IMR-90 (cell line): ENCODE measurements at regions not wholly inside any gene's neighbourhood (a gene's known extent, or its start where the extent isn't known, plus 50 kb on each side); places are given as distances from the start of the nearest gene placed in this dataset.

ENCODE experiments used
- ATAC-seq: fragments of 200-7000 bp; cut with Tn5 transposase; 2 replicates; pipeline ENCODE4 v1.9.1; 2020; ENCODE audit warnings: low read depth, mild to moderate bottlenecking, moderate library complexity
- BruUV-seq: library from RNA; stranded (reverse); fragments of 400-500 nt; replicated peaks from 2 replicates; lab custom pipeline; 2021; lab: Mats Ljungman, UMichigan
- CTCF ChIA-PET: fragments of 300-600 bp; formaldehyde crosslinking; extraction: SDS; loops from one replicate; lab custom pipeline; 2021; ENCODE audit warnings: antibody characterized with exemption; lab: Yijun Ruan, JAX
- POLR2A ChIA-PET: fragments of 300-600 bp; sonication (Branson Sonifier 250); formaldehyde crosslinking; loops from one replicate; lab custom pipeline; 2022; ENCODE audit warnings: antibody characterized with exemption; ENCODE audit not compliant: unreplicated experiment; lab: Charles Lee
- DNase-seq: peaks from one replicate; pipeline ENCODE4 v3.0.0; 2013
- H2AFZ ChIP-seq: replicated peaks from 2 replicates; pipeline ENCODE3; 2013; ENCODE audit warnings: low read length, mild to moderate bottlenecking; ENCODE audit not compliant: poor library complexity
- H2AK5ac ChIP-seq: 2 replicates; pipeline ENCODE4 v1.6.1; 2013; ENCODE audit warnings: low read depth, low read length, inconsistent platforms
- H2AK9ac ChIP-seq: replicated peaks from 2 replicates; pipeline ENCODE3; 2013; ENCODE audit warnings: mild to moderate bottlenecking, low read depth, low read length, moderate library complexity; ENCODE audit not compliant: poor library complexity
- H2BK120ac ChIP-seq: 2 replicates; pipeline ENCODE4 v1.6.1; 2013; ENCODE audit warnings: low read depth, low read length, inconsistent platforms
- H2BK15ac ChIP-seq: 3 replicates; pipeline ENCODE4 v1.6.1; 2013; ENCODE audit warnings: low read depth, low read length, inconsistent platforms
- H2BK20ac ChIP-seq: 2 replicates; pipeline ENCODE4 v1.6.1; 2013; ENCODE audit warnings: low read depth, mild to moderate bottlenecking, inconsistent platforms, low read length, moderate library complexity
- H2BK5ac ChIP-seq: 2 replicates; pipeline ENCODE4 v1.6.1; 2013; ENCODE audit warnings: mild to moderate bottlenecking, low read depth, low read length, inconsistent platforms; ENCODE audit not compliant: poor library complexity, severe bottlenecking
- H3K14ac ChIP-seq: replicated peaks from 2 replicates; pipeline ENCODE4 v1.6.1; 2013; ENCODE audit warnings: low read depth, low read length, inconsistent platforms
- H3K18ac ChIP-seq: 2 replicates; pipeline ENCODE4 v1.6.1; 2013; ENCODE audit warnings: low read depth, low read length, control low read depth
- H3K23ac ChIP-seq: 2 replicates; pipeline ENCODE4 v1.6.1; 2013; ENCODE audit warnings: low read depth, low read length, inconsistent platforms
- H3K27ac ChIP-seq: 2 replicates; pipeline ENCODE4 v1.5.1; 2013; ENCODE audit warnings: mild to moderate bottlenecking, control low read depth, low read length; ENCODE audit not compliant: insufficient read depth
- H3K27me3 ChIP-seq: 2 replicates; pipeline ENCODE4 v1.6.1; 2013; ENCODE audit warnings: low read length; ENCODE audit not compliant: control insufficient read depth, insufficient read depth
- H3K36me3 ChIP-seq: 2 replicates; pipeline ENCODE4 v1.6.1; 2013; ENCODE audit warnings: low read length, mixed read lengths; ENCODE audit not compliant: control insufficient read depth, insufficient read depth
- H3K4ac ChIP-seq: 2 replicates; pipeline ENCODE4 v1.6.1; 2013; ENCODE audit warnings: low read depth, low read length, inconsistent platforms
- H3K4me1 ChIP-seq: 2 replicates; pipeline ENCODE4 v1.6.1; 2013; ENCODE audit warnings: low read length, mixed read lengths; ENCODE audit not compliant: control insufficient read depth, insufficient read depth
- H3K4me2 ChIP-seq: 2 replicates; pipeline ENCODE4 v1.6.1; 2013; ENCODE audit warnings: low read depth, mild to moderate bottlenecking, control low read depth, low read length, moderate library complexity
- H3K4me3 ChIP-seq: 2 replicates; pipeline ENCODE4 v1.5.1; 2013; ENCODE audit warnings: low read depth, mild to moderate bottlenecking, control low read depth, low read length, moderate library complexity; ENCODE audit not compliant: insufficient read depth
- H3K56ac ChIP-seq: 2 replicates; pipeline ENCODE4 v1.6.1; 2013; ENCODE audit warnings: low read length, inconsistent platforms; ENCODE audit not compliant: insufficient read depth; ENCODE audit errors: extremely low read depth
- H3K79me1 ChIP-seq, 2 experiments: 2 replicates each; pipeline ENCODE4 v1.6.1; 2013; ENCODE audit warnings: low read length in 2 of 2, inconsistent platforms in 1 of 2, low read depth in 1 of 2
- H3K9ac ChIP-seq: 2 replicates; pipeline ENCODE4 v1.6.1; 2013; ENCODE audit warnings: low read depth, low read length, control low read depth
- H3K9me1 ChIP-seq: 2 replicates; pipeline ENCODE4 v1.6.1; 2013; ENCODE audit warnings: low read length, inconsistent platforms; ENCODE audit not compliant: insufficient read depth
- H3K9me3 ChIP-seq: 2 replicates; pipeline ENCODE4 v1.6.1; 2013; ENCODE audit warnings: low read length; ENCODE audit not compliant: control insufficient read depth, insufficient read depth
- H4K20me1 ChIP-seq: 2 replicates; pipeline ENCODE4 v1.6.1; 2013; ENCODE audit warnings: low read length, inconsistent platforms; ENCODE audit not compliant: insufficient read depth
- H4K5ac ChIP-seq: 2 replicates; pipeline ENCODE4 v1.6.1; 2013; ENCODE audit warnings: mild to moderate bottlenecking, low read depth, low read length, control low read depth
- H4K8ac ChIP-seq, 2 experiments: 2 replicates each; pipeline ENCODE4 v1.6.1; 2013; ENCODE audit warnings: low read depth in 2 of 2, low read length in 2 of 2, control low read depth in 1 of 2, inconsistent platforms in 1 of 2
- H4K91ac ChIP-seq: 2 replicates; pipeline ENCODE4 v1.6.1; 2013; ENCODE audit warnings: low read depth, low read length, inconsistent platforms; ENCODE audit not compliant: insufficient read depth
- CEBPB ChIP-seq: IDR thresholded peaks from 2 replicates; pipeline ENCODE4 v1.6.1; 2012; ENCODE audit warnings: low read depth, low read length, improper control_type of control experiment
- CHD1 ChIP-seq: IDR thresholded peaks from 2 replicates; pipeline ENCODE4 v1.6.1; 2012; ENCODE audit warnings: low read depth, low read length, improper control_type of control experiment
- FOS ChIP-seq: fragments of 150-350 bp; IDR thresholded peaks from 2 replicates; pipeline ENCODE4 v1.6.1; 2016; ENCODE audit warnings: low read depth, low read length
- MAFK ChIP-seq: IDR thresholded peaks from 2 replicates; pipeline ENCODE4 v1.6.1; 2012; ENCODE audit warnings: low read depth, low read length, improper control_type of control experiment
- MXI1 ChIP-seq: IDR thresholded peaks from 2 replicates; pipeline ENCODE4 v1.6.1; 2012; ENCODE audit warnings: low read depth, mild to moderate bottlenecking, low read length, moderate library complexity, borderline replicate concordance
- RAD21 ChIP-seq: IDR thresholded peaks from 2 replicates; pipeline ENCODE4 v1.6.1; 2012; ENCODE audit warnings: low read length, improper control_type of control experiment
- RCOR1 ChIP-seq: IDR thresholded peaks from 2 replicates; pipeline ENCODE4 v1.6.1; 2012; ENCODE audit warnings: mild to moderate bottlenecking, low read length, improper control_type of control experiment; ENCODE audit not compliant: insufficient replicate concordance
- RFX5 ChIP-seq: IDR thresholded peaks from 2 replicates; pipeline ENCODE4 v1.8.0; 2012; ENCODE audit warnings: low read depth, mild to moderate bottlenecking, low read length, moderate library complexity
- USF2 ChIP-seq: fragments of 150-350 bp; IDR thresholded peaks from 2 replicates; pipeline ENCODE4 v1.6.1; 2017; ENCODE audit warnings: mild to moderate bottlenecking, antibody characterized with exemption, low read length, low read depth
- WGBS, 2 experiments: methylation state at CpG; one replicate each; pipeline versions ENCODE4 v1.1.5 to v1.1.7; 2013; ENCODE audit warnings: missing lambda C conversion rate in 2 of 2; ENCODE audit not compliant: insufficient read length in 1 of 2; ENCODE audit errors: extremely low coverage in 2 of 2; 5-methylcytosine and 5-hydroxymethylcytosine counted together
- dilution Hi-C: fragments of 300-500 bp; cut with HindIII; formaldehyde crosslinking; loops from one replicate; pipeline ENCODE4 v1.14.3; 2018; ENCODE audit warnings: low sequenced_read_pairs; ENCODE audit not compliant: unreplicated experiment
- in situ Hi-C: fragments of 300-500 bp; cut with MboI; formaldehyde crosslinking; loops from 3 replicates; pipeline ENCODE4 v1.14.3; 2019; ENCODE audit warnings: low sequenced_read_pairs, inconsistent platforms, mixed read lengths
- intact Hi-C: fragments of 100-400 bp; cut with micrococcal nuclease; formaldehyde crosslinking; loops from 2 replicates; pipeline ENCODE4 v1.10.0; 2022

- H2BK15ac ChIP-seq, result peak overlapping the region; percentile 63; the same call in 2 of the 3 replicates
- H4K8ac ChIP-seq, result peak overlapping the region in 1 of 2 experiments; percentile 41; a peak in 2 of 4 replicates
- 0 out of 2 replicates have a peak overlapping the region, but pooled peaks have one; percentile 60 for H2AK5ac ChIP-seq
- H3K4me1 ChIP-seq, result peaks cover 4% of the 10 kb centered on the region
- no peaks in the 10 kb centered on the region for H3K79me1 ChIP-seq
- no peak overlapping the region for H3K9ac ChIP-seq
- peak overlapping the region; percentile 48; the same call in 1 of the 2 replicates for H3K27ac ChIP-seq
- H3K36me3 ChIP-seq, result no peaks in the 10 kb centered on the region
- H4K20me1 ChIP-seq, result no peaks in the 10 kb centered on the region
- POLR2A ChIA-PET, result no interaction called here
- H3K14ac ChIP-seq, result peak overlapping the region; percentile 83
- no peak for ATAC-seq
- peaks cover 9% of the 10 kb centered on the region; the same call in 1 of the 2 replicates for H3K9me1 ChIP-seq
- no peaks in the 10 kb centered on the region for H3K9me3 ChIP-seq
- H3K56ac ChIP-seq, result no peak overlapping the region
- TF ChIP-seq FOS (no peak), MXI1 (no peak), RCOR1 (no peak), USF2 (no peak), RFX5 (no peak), RAD21 (no peak), CEBPB (no peak), MAFK (no peak), CHD1 (no peak)
- no TSS peak for BruUV-seq
- 80% methylated on average over 2 of the region's 4 CpGs; no CpG with 5 or more reads in 1 of the 2 experiments for WGBS, 2 experiments
- peak; percentile 47 for DNase-seq
- H4K5ac ChIP-seq, result peak overlapping the region; percentile 38
- H2BK20ac ChIP-seq, result peak overlapping the region; percentile 75
- peak overlapping the region; percentile 86 for H3K4ac ChIP-seq
- H3K27me3 ChIP-seq, result no peaks in the 10 kb centered on the region
- peak overlapping the region; percentile 85 for H3K18ac ChIP-seq
- dilution Hi-C loops (no loop called here), intact Hi-C loops (no loop called here), in situ Hi-C loops (no loop called here)
- CTCF ChIA-PET, result no interaction called here
- no peak overlapping the region for H3K4me2 ChIP-seq
- no peak overlapping the region for H2AFZ ChIP-seq
- peak overlapping the region; percentile 9 for H4K91ac ChIP-seq
- peak overlapping the region; percentile 83 for H2BK120ac ChIP-seq
- H2BK5ac ChIP-seq, result no peak overlapping the region
- H3K4me3 ChIP-seq, result no peak overlapping the region
- no peak overlapping the region for H2AK9ac ChIP-seq
- peak overlapping the region; percentile 37; the same call in 1 of the 2 replicates for H3K23ac ChIP-seq
Observed at GRCh38 chr21:27807596-27807995, 840.7 kb upstream of the ADAMTS5 start.
